A549 (cell line): ENCODE measurements at regions not wholly inside any gene's neighbourhood (a gene's known extent, or its start where the extent isn't known, plus 50 kb on each side); places are given as distances from the start of the nearest gene placed in this dataset.

Source experiments
- BHLHE40 ChIP-seq: IDR thresholded peaks from 2 replicates; pipeline ENCODE4 v1.6.1; 2012; ENCODE audit warnings: low read depth, low read length, inconsistent platforms
- CEBPB ChIP-seq, 2 experiments: fragments of >200 bp in 1 of 2; sonication (Bioruptor Twin) in 1 of 2; formaldehyde crosslinking in 1 of 2; IDR thresholded peaks; 2 replicates each; pipeline ENCODE4 v1.6.1; 2012 to 2016
- EP300 ChIP-seq, 2 experiments: fragments of >200 bp; sonication (Bioruptor Twin); formaldehyde crosslinking; IDR thresholded peaks; 2 replicates in 1 of 2; 3 replicates in 1 of 2; pipeline ENCODE4 v1.6.1; 2016 to 2017
- FOSL2 ChIP-seq, 2 experiments: fragments of 450-650 bp in 1 of 2; fragments of >200 bp in 1 of 2; sonication (Bioruptor Twin) in 1 of 2; formaldehyde crosslinking; IDR thresholded peaks; 2 replicates each; pipeline versions ENCODE4 v1.5.0 to v1.6.1; 2016 to 2020; ENCODE audit warnings: mild to moderate bottlenecking in 1 of 2, moderate library complexity in 1 of 2
- HDAC2 ChIP-seq: fragments of 200-600 bp; sonication (generic); IDR thresholded peaks from 2 replicates; pipeline ENCODE4 v1.6.1; 2016
- MYC ChIP-seq: IDR thresholded peaks from 2 replicates; pipeline ENCODE4 v1.6.1; 2012; ENCODE audit warnings: mild to moderate bottlenecking, inconsistent platforms, low read length, improper control_type of control experiment, borderline replicate concordance
- POLR2A ChIP-seq: IDR thresholded peaks from 2 replicates; pipeline ENCODE4 v1.6.1; 2012; ENCODE audit warnings: mild to moderate bottlenecking, low read length
- POLR2AphosphoS2 ChIP-seq: conservative IDR thresholded peaks from 2 replicates; pipeline ENCODE4 v1.6.1; 2012; ENCODE audit warnings: low read length, improper control_type of control experiment, inconsistent platforms
- RCOR1 ChIP-seq: fragments of 150-350 bp; IDR thresholded peaks from 2 replicates; pipeline ENCODE4 v1.6.1; 2014; ENCODE audit warnings: antibody characterized with exemption, low read length, low read depth
- RFX5 ChIP-seq: fragments of 450-650 bp; IDR thresholded peaks from 2 replicates; pipeline ENCODE4 v1.7.1; 2014; ENCODE audit warnings: antibody characterized with exemption, mild to moderate bottlenecking, moderate library complexity
- ZC3H11A ChIP-seq: fragments of 450-650 bp; IDR thresholded peaks from 2 replicates; pipeline ENCODE4 v1.6.1; 2014; ENCODE audit warnings: antibody characterized with exemption, mild to moderate bottlenecking
- TF ChIP-seq, protein P1 (sequence below): fragments of >200 bp; sonication (Bioruptor Twin); formaldehyde crosslinking; IDR thresholded peaks from 3 replicates; pipeline ENCODE4 v1.5.1; 2016
- TF ChIP-seq, protein P2 (sequence below): IDR thresholded peaks from 2 replicates; pipeline ENCODE4 v1.6.1; 2012
- TF ChIP-seq, protein P3 (sequence below): IDR thresholded peaks from 2 replicates; pipeline ENCODE4 v1.6.1; 2012

DNA sequence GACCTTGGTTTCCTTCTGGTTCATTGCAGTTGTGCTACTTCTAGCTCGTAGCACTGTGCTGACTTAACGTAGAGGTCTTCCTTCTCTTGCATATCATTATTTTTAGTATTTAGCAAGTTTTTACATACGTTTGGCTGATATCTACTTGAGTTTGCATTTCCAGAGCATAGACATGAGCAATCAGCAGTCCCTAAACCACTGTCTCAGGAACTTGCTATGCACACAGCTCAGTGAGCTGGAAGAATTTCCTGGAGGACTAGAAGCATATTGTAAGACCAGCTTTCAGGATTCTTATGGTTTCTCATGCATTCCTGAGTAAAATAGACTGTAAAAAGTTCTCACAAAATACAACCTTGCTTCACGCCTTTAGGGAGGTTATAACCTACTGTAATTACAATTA is 226.7 kb upstream of the PDGFD start:
- TF ChIP-seq, protein P1, sequence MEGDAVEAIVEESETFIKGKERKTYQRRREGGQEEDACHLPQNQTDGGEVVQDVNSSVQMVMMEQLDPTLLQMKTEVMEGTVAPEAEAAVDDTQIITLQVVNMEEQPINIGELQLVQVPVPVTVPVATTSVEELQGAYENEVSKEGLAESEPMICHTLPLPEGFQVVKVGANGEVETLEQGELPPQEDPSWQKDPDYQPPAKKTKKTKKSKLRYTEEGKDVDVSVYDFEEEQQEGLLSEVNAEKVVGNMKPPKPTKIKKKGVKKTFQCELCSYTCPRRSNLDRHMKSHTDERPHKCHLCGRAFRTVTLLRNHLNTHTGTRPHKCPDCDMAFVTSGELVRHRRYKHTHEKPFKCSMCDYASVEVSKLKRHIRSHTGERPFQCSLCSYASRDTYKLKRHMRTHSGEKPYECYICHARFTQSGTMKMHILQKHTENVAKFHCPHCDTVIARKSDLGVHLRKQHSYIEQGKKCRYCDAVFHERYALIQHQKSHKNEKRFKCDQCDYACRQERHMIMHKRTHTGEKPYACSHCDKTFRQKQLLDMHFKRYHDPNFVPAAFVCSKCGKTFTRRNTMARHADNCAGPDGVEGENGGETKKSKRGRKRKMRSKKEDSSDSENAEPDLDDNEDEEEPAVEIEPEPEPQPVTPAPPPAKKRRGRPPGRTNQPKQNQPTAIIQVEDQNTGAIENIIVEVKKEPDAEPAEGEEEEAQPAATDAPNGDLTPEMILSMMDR, result no peak
- TF ChIP-seq EP300 (IDR thresholded peaks at IDR 0.05) (no peak), CEBPB (IDR thresholded peaks at IDR 0.05) (no peak), POLR2AphosphoS2 (no peak), FOSL2 (IDR thresholded peaks at IDR 0.05) (no peak), FOSL2 (CRISPR knock-in tag; IDR thresholded peaks at IDR 0.05) (no peak), BHLHE40 (no peak), HDAC2 (no peak), RCOR1 (no peak), RFX5 (no peak), ZC3H11A (no peak), MYC (no peak), POLR2A (no peak)
- TF ChIP-seq, protein P2, sequence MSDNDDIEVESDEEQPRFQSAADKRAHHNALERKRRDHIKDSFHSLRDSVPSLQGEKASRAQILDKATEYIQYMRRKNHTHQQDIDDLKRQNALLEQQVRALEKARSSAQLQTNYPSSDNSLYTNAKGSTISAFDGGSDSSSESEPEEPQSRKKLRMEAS, result no peak
- TF ChIP-seq, protein P3, sequence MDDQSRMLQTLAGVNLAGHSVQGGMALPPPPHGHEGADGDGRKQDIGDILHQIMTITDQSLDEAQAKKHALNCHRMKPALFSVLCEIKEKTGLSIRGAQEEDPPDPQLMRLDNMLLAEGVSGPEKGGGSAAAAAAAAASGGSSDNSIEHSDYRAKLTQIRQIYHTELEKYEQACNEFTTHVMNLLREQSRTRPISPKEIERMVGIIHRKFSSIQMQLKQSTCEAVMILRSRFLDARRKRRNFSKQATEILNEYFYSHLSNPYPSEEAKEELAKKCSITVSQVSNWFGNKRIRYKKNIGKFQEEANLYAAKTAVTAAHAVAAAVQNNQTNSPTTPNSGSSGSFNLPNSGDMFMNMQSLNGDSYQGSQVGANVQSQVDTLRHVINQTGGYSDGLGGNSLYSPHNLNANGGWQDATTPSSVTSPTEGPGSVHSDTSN, result no peak
